Neural progenitor cell (in vitro differentiated cells): ENCODE measurements at regions not wholly inside any gene's neighbourhood (a gene's known extent, or its start where the extent isn't known, plus 50 kb on each side); places are given as distances from the start of the nearest gene placed in this dataset.

Experiments used
- DNase-seq: peaks from one replicate; pipeline ENCODE4 v3.0.0-alpha.2; 2016; ENCODE audit warnings: low spot score
- H2AFZ ChIP-seq: fragments of 200-600 bp; sonication (generic); replicated peaks from 2 replicates; pipeline ENCODE4 v1.6.1; 2016; ENCODE audit warnings: antibody characterized with exemption
- H3F3A ChIP-seq: fragments of 200-600 bp; sonication (generic); 2 replicates; pipeline ENCODE4 v1.6.1; 2016; ENCODE audit warnings: antibody characterized with exemption, low read depth
- H3K27ac ChIP-seq: fragments of 200-600 bp; sonication (generic); 2 replicates; pipeline ENCODE4 v1.5.1; 2016; ENCODE audit warnings: mild to moderate bottlenecking
- H3K27me3 ChIP-seq: fragments of 200-600 bp; sonication (generic); 2 replicates; pipeline ENCODE4 v1.6.1; 2016; ENCODE audit warnings: mild to moderate bottlenecking, moderate library complexity
- H3K36me3 ChIP-seq: fragments of 200-600 bp; sonication (generic); 2 replicates; pipeline ENCODE4 v1.5.1; 2016
- H3K4me1 ChIP-seq: fragments of 200-600 bp; sonication (generic); 2 replicates; pipeline ENCODE4 v1.6.1; 2016; ENCODE audit warnings: mixed run types
- H3K4me2 ChIP-seq: fragments of 200-600 bp; sonication (generic); 2 replicates; pipeline ENCODE4 v1.6.1; 2016
- H3K4me3 ChIP-seq: fragments of 200-600 bp; sonication (generic); 2 replicates; pipeline ENCODE4 v1.5.1; 2016
- H3K79me2 ChIP-seq: fragments of 200-600 bp; sonication (generic); 2 replicates; pipeline ENCODE4 v1.6.1; 2016; ENCODE audit warnings: low read depth
- H3K9ac ChIP-seq: fragments of 200-600 bp; sonication (generic); 2 replicates; pipeline ENCODE4 v1.6.1; 2016
- H3K9me3 ChIP-seq: fragments of 200-600 bp; sonication (generic); 2 replicates; pipeline ENCODE4 v1.5.1; 2016; ENCODE audit warnings: low read depth
- H4K20me1 ChIP-seq: fragments of 200-600 bp; sonication (generic); 2 replicates; pipeline ENCODE4 v1.6.1; 2016; ENCODE audit warnings: low read depth
- H3K27ac Mint-ChIP-seq: 3 replicates; pipeline ENCODE4 v1.8.0; 2021; ENCODE audit warnings: mixed read lengths
- H3K27me3 Mint-ChIP-seq: 2 replicates; pipeline ENCODE4 v1.8.0; 2022; ENCODE audit warnings: low read depth, mild to moderate bottlenecking, inconsistent platforms, moderate library complexity, mixed read lengths; ENCODE audit not compliant: insufficient read depth
- H3K36me3 Mint-ChIP-seq: 3 replicates; pipeline ENCODE4 v1.8.0; 2021; ENCODE audit warnings: mixed read lengths
- H3K4me1 Mint-ChIP-seq: 3 replicates; pipeline ENCODE4 v1.8.0; 2021; ENCODE audit warnings: mixed read lengths
- H3K4me3 Mint-ChIP-seq: 3 replicates; pipeline ENCODE4 v1.8.0; 2021; ENCODE audit warnings: mild to moderate bottlenecking, moderate library complexity, mixed read lengths
- H3K9me3 Mint-ChIP-seq: 3 replicates; pipeline ENCODE4 v1.8.0; 2020; ENCODE audit warnings: mixed read lengths
- EZH2 ChIP-seq: fragments of 200-600 bp; sonication (generic); IDR thresholded peaks from 2 replicates; pipeline ENCODE4 v1.6.1; 2017; ENCODE audit warnings: antibody characterized with exemption, mild to moderate bottlenecking, moderate library complexity
- EZH2phosphoT487 ChIP-seq: fragments of 200-600 bp; sonication (generic); IDR thresholded peaks from 2 replicates; pipeline ENCODE4 v1.6.1; 2017; ENCODE audit warnings: antibody characterized with exemption
- TF ChIP-seq, protein P1 (sequence below): fragments of 200-600 bp; sonication (generic); IDR thresholded peaks from 2 replicates; pipeline ENCODE4 v1.5.1; 2017; ENCODE audit warnings: antibody characterized with exemption, mild to moderate bottlenecking

DNA sequence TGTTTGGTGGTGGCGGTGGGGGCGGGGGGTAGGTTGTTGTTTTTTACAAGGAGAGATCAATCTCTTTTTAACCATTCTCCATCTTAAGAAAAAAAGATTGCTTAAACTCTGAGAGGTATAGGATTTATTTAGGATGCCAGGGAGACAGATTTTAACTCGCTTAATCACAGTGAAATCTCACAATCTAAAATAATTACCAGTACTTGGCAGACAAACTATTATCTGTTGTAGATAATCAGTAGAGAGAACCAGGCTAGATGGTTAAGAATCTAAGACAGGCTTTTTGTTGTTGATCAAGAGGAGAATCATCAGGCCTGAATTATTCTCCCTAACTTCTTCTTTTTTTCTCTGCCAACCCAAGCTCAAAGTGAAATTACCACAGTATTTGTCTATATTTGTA, 470.2 kb upstream of the ADAMTS9 start:
- H3K79me2 ChIP-seq = no peaks in the 10 kb centered on the region
- H2AFZ ChIP-seq = no peak overlapping the region
- no peak overlapping the region for H3K27ac ChIP-seq
- no peak overlapping the region for H3K9ac ChIP-seq
- Mint-ChIP-seq H3K4me1 (peaks cover 6% of the 10 kb centered on the region), H3K27ac (no peak overlapping the region), H3K4me3 (no peak overlapping the region), H3K9me3 (peaks cover 3% of the 10 kb centered on the region), H3K36me3 (no peaks in the 10 kb centered on the region), H3K27me3 (no peaks in the 10 kb centered on the region)
- no peaks in the 10 kb centered on the region for H4K20me1 ChIP-seq
- H3K36me3 ChIP-seq = no peaks in the 10 kb centered on the region
- H3K4me2 ChIP-seq = no peak overlapping the region
- TF ChIP-seq, protein P1, sequence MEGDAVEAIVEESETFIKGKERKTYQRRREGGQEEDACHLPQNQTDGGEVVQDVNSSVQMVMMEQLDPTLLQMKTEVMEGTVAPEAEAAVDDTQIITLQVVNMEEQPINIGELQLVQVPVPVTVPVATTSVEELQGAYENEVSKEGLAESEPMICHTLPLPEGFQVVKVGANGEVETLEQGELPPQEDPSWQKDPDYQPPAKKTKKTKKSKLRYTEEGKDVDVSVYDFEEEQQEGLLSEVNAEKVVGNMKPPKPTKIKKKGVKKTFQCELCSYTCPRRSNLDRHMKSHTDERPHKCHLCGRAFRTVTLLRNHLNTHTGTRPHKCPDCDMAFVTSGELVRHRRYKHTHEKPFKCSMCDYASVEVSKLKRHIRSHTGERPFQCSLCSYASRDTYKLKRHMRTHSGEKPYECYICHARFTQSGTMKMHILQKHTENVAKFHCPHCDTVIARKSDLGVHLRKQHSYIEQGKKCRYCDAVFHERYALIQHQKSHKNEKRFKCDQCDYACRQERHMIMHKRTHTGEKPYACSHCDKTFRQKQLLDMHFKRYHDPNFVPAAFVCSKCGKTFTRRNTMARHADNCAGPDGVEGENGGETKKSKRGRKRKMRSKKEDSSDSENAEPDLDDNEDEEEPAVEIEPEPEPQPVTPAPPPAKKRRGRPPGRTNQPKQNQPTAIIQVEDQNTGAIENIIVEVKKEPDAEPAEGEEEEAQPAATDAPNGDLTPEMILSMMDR = no peak
- no peak for TF ChIP-seq EZH2phosphoT487
- TF ChIP-seq EZH2 = no peak
- H3K4me1 ChIP-seq = peaks cover 13% of the 10 kb centered on the region
- no peaks in the 10 kb centered on the region for H3K9me3 ChIP-seq
- no peaks in the 10 kb centered on the region for H3F3A ChIP-seq
- H3K27me3 ChIP-seq = no peaks in the 10 kb centered on the region
- no peak for DNase-seq
- no peak overlapping the region for H3K4me3 ChIP-seq

DNA sequence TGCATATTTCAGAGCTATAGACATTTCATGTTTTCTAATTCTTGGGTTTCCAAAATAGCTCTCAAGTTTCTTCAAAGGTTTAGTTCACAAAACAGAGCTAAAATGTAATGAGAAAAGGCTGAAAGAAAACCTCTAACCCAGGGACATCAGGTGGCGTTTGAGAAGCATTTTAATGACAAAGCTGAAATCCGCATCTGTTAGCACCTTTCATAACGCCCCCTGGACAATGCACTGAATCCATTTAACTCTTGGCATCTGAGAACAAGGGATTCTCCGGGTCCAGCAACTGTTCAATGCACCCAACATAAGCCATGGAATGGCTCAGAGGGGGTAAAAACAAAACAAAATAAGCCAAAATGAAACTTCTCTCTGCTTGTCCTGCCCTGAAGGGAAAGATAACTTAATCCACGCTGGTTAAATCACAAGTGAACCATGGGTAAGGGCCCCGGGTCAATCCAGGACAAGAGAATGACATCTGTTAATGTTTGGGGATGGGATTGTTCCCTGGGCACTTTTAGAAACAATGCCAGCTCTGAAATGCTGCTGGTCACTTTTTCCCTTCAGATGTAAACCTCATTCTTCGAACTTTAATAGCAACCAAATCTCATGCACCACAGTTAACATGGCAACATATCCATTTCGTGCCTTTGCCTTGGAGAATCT, 466.2 kb upstream of the ADAMTS9 start:
- H3K4me1 ChIP-seq = peaks cover 13% of the 10 kb centered on the region
- no peaks in the 10 kb centered on the region for H3K36me3 ChIP-seq
- H3K4me3 ChIP-seq = no peak overlapping the region
- no peaks in the 10 kb centered on the region for H3K9me3 ChIP-seq
- H3K9me3 Mint-ChIP-seq = no peaks in the 10 kb centered on the region
- H4K20me1 ChIP-seq = no peaks in the 10 kb centered on the region
- H3K4me1 Mint-ChIP-seq = peaks cover 6% of the 10 kb centered on the region
- no peaks in the 10 kb centered on the region for H3F3A ChIP-seq
- no peaks in the 10 kb centered on the region for H3K36me3 Mint-ChIP-seq
- no peak overlapping the region for H3K4me3 Mint-ChIP-seq
- H3K27ac ChIP-seq = no peak overlapping the region
- TF ChIP-seq EZH2phosphoT487 = no peak
- no peak for TF ChIP-seq EZH2
- TF ChIP-seq, protein P1 = no peak
- peak overlapping the region; percentile 28 for H3K4me2 ChIP-seq
- no peaks in the 10 kb centered on the region for H3K79me2 ChIP-seq
- no peaks in the 10 kb centered on the region for H3K27me3 ChIP-seq
- H3K9ac ChIP-seq = no peak overlapping the region
- DNase-seq = peak; percentile 42
- H3K27ac Mint-ChIP-seq = no peak overlapping the region
- H3K27me3 Mint-ChIP-seq = no peaks in the 10 kb centered on the region
- H2AFZ ChIP-seq = peak overlapping the region; percentile 60

DNA sequence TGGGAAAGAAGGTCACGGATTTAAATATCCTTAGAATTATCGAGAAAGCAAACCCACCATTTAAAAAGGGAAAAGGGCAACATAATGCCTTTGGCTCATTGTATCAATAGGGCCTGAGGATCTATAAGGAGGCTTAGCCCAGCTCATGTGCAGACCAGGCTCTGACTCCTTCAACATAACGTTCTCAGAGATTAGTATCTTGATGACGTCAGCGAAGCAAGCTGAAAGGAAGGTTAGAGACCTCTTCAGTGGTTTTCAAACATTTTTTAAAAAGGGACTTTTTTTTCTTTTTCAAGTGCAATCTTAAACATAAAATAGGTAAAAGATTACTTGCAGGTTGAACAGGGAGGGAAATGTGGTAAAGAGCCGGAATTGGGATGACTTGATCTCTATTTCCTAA, 463.9 kb upstream of the ADAMTS9 start:
- Mint-ChIP-seq H3K9me3 (no peaks in the 10 kb centered on the region), H3K27ac (no peak overlapping the region)

More for the DNA sequence above, 463.9 kb upstream of the ADAMTS9 start:
- H2AFZ ChIP-seq = no peak overlapping the region
- Mint-ChIP-seq H3K27me3 (no peaks in the 10 kb centered on the region), H3K36me3 (no peaks in the 10 kb centered on the region), H3K4me3 (no peak overlapping the region), H3K4me1 (peaks cover 6% of the 10 kb centered on the region)
- no peaks in the 10 kb centered on the region for H4K20me1 ChIP-seq
- TF ChIP-seq, protein P1 = no peak
- TF ChIP-seq EZH2 = no peak
- TF ChIP-seq EZH2phosphoT487 = no peak
- H3K27me3 ChIP-seq = no peaks in the 10 kb centered on the region
- no peaks in the 10 kb centered on the region for H3K79me2 ChIP-seq
- H3K27ac ChIP-seq = no peak overlapping the region
- H3K4me2 ChIP-seq = no peak overlapping the region
- no peaks in the 10 kb centered on the region for H3K9me3 ChIP-seq
- H3K36me3 ChIP-seq = no peaks in the 10 kb centered on the region
- H3K4me1 ChIP-seq = peaks cover 13% of the 10 kb centered on the region
- DNase-seq = no peak
- no peaks in the 10 kb centered on the region for H3F3A ChIP-seq
- no peak overlapping the region for H3K4me3 ChIP-seq
- no peak overlapping the region for H3K9ac ChIP-seq
